ENCODE measurements at regions not wholly inside any gene's neighbourhood (a gene's known extent, or its start where the extent isn't known, plus 50 kb on each side); places are given as distances from the start of the nearest gene placed in this dataset.

DNA sequence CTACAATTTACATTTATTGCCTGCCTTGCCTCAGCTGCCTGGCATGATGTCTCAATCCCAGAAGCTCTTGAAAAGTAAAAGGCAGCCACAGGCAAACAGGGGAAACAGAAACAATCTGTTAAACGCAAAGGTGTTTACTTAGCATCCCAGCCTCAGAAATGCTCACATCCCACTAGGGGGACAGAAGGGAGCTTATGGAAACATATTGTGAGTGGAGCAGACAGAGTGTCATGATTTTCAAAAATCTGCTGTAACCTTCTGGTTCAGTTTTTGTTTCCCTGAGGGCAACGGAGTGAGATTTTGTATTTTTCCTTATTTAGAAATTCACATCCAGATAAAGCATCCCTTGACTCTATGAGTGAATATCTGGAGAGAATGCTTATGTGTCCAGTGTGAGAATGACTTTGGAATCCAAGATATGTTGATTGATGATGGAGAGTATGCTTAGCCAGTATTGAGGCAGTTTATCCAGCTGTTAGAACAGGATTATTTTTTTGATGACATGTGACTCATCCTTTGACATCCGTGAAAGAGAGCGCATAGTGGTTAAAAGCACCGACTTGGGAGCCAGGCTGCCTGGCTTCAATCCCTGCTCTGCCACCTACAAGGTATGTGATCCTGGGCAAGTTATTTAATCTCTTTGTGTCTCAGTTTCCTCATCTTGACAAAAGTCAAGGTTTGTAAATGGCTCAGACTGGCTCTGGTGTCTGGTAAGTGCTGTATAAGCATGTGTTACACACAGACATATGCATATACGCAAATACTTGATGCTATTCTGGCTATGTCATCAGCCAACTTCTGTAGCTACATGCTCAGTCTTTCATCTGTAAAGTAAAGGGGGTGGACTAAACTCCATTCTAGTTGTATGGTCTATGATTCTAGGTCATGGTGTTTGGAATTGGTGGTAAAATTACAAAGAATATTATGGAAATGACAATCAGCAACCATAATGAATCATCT, 381.2 kb downstream of the RAPGEF2 start:
- TF ChIP-seq, protein P1, sequence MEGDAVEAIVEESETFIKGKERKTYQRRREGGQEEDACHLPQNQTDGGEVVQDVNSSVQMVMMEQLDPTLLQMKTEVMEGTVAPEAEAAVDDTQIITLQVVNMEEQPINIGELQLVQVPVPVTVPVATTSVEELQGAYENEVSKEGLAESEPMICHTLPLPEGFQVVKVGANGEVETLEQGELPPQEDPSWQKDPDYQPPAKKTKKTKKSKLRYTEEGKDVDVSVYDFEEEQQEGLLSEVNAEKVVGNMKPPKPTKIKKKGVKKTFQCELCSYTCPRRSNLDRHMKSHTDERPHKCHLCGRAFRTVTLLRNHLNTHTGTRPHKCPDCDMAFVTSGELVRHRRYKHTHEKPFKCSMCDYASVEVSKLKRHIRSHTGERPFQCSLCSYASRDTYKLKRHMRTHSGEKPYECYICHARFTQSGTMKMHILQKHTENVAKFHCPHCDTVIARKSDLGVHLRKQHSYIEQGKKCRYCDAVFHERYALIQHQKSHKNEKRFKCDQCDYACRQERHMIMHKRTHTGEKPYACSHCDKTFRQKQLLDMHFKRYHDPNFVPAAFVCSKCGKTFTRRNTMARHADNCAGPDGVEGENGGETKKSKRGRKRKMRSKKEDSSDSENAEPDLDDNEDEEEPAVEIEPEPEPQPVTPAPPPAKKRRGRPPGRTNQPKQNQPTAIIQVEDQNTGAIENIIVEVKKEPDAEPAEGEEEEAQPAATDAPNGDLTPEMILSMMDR (IDR thresholded peaks at IDR 0.05), result no peak
- no peak for TF ChIP-seq POLR2A (IDR thresholded peaks at IDR 0.05)
